IPS-15b (cell line): ENCODE measurements at regions not wholly inside any gene's neighbourhood (a gene's known extent, or its start where the extent isn't known, plus 50 kb on each side); places are given as distances from the start of the nearest gene placed in this dataset.
"Not testable (repeated sequence)": the region's sequence is repeated elsewhere in the genome, so short reads cannot be mapped to it uniquely, and the experiment has no call there.

Source experiments
- H3K27me3 ChIP-seq: one replicate; pipeline ENCODE4 v1.6.1; 2013; ENCODE audit warnings: low read length; ENCODE audit not compliant: control insufficient read depth, insufficient read depth
- H3K36me3 ChIP-seq: one replicate; pipeline ENCODE4 v1.6.1; 2013; ENCODE audit warnings: low read length; ENCODE audit not compliant: control insufficient read depth, insufficient read depth
- H3K4me1 ChIP-seq: one replicate; pipeline ENCODE4 v1.6.1; 2013; ENCODE audit warnings: mild to moderate bottlenecking, low read length; ENCODE audit not compliant: control insufficient read depth, insufficient read depth
- H3K4me3 ChIP-seq: one replicate; pipeline ENCODE4 v1.5.1; 2013; ENCODE audit warnings: low read depth, low read length
- H3K9ac ChIP-seq: one replicate; pipeline ENCODE4 v1.6.1; 2013; ENCODE audit warnings: low read depth, mild to moderate bottlenecking, low read length
- H3K9me3 ChIP-seq: one replicate; pipeline ENCODE4 v1.6.1; 2013; ENCODE audit warnings: mild to moderate bottlenecking, low read length; ENCODE audit not compliant: control insufficient read depth, insufficient read depth

DNA sequence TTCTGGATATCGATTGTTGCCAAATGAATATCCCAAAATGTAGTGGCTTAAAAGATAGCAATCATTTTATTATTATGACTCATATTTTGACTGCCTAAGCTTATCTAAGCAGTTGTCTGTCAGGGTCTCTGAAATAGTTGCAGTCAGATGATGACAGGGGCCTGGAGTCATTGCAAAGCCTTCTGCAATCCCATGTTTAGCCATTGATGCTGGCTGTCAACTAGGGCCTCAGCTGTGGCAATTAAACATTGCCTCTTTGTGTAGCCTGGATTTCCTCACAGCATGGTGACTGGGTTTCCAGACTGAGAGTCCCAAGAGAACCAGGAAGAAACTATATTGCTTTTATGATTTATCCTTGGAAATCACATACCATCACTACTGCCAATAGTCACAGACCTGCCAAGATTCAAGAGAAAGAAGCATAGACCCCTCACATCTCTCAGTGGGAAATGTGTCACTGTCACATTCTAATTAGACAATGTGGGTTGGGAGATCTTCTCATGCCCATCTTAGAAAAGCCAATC is 227.3 kb upstream of the NOCT start:
- H3K36me3 ChIP-seq, result no peaks in the 10 kb centered on the region
- no peak overlapping the region for H3K4me3 ChIP-seq
- H3K4me1 ChIP-seq, result no peaks in the 10 kb centered on the region
- no peaks in the 10 kb centered on the region for H3K9me3 ChIP-seq
- no peaks in the 10 kb centered on the region for H3K27me3 ChIP-seq
- no peak overlapping the region for H3K9ac ChIP-seq

DNA sequence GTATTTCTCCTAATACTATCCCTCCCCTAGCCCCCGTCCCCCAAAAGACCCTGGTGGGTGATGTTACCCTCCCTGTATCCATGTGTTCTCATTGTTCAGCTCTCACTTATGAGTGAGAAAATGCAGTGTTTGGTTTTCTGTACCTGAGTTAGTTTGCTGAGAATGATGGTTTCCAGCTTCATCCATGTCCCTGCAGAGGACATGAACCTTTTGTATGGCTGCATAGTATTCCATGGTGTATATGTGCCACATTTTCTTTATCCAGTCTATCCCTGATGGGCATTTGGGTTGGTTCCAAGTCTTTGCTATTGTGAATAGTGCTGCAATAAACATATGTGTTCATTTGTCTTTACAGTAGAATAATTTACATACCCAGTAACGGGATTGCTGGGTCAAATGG is 235.8 kb upstream of the NOCT start:
- not testable (repeated sequence) for H3K4me1 ChIP-seq, H3K9ac ChIP-seq, H3K36me3 ChIP-seq, H3K4me3 ChIP-seq, H3K9me3 ChIP-seq, H3K27me3 ChIP-seq

- Histone ChIP-seq H3K9me3 (no peaks in the 10 kb centered on the region), H3K9ac (no peak overlapping the region), H3K4me3 (no peak overlapping the region), H3K27me3 (no peaks in the 10 kb centered on the region), H3K4me1 (peaks cover 3% of the 10 kb centered on the region), H3K36me3 (no peaks in the 10 kb centered on the region)
Observed at GRCh38 chr4:138775890-138776289, 239.7 kb upstream of the NOCT start.

- Histone ChIP-seq H3K36me3 (no peaks in the 10 kb centered on the region), H3K9ac (no peak overlapping the region), H3K4me1 (peaks cover 3% of the 10 kb centered on the region), H3K9me3 (no peaks in the 10 kb centered on the region), H3K27me3 (no peaks in the 10 kb centered on the region), H3K4me3 (no peak overlapping the region)
Observed at GRCh38 chr4:138775489-138775888, 240.1 kb upstream of the NOCT start.

DNA sequence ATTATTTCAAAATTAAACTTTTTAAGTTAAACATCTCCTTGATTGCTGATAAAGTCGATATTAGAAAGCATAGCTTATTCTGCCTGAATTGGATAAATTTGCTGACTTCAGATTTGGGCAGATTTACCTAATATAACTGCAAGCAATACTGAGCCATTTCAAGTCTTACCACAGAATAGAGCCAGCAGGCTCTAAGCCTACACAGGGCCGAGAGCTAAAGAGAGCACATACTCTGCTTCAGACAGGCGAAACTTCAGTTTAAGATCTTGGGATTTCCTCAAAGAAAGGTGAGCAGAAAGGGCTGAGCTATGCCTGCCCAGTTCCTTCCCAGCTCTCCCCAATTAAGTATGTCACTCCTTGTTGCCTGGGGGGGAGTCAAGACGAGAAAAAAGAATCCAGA is 240.6 kb upstream of the NOCT start:
- Histone ChIP-seq H3K27me3 (no peaks in the 10 kb centered on the region), H3K4me3 (no peak overlapping the region), H3K36me3 (no peaks in the 10 kb centered on the region), H3K4me1 (peaks cover 3% of the 10 kb centered on the region), H3K9ac (no peak overlapping the region), H3K9me3 (no peaks in the 10 kb centered on the region)

GRCh38 chr4:138774125-138774524 is 241.5 kb upstream of the NOCT start:
- H3K9ac ChIP-seq, result not testable (repeated sequence)

GRCh38 chr4:138773321-138773720 is 242.3 kb upstream of the NOCT start:
- H3K9me3 ChIP-seq, result no peaks in the 10 kb centered on the region
- no peaks in the 10 kb centered on the region for H3K36me3 ChIP-seq
- H3K4me1 ChIP-seq, result peaks cover 3% of the 10 kb centered on the region
- no peak overlapping the region for H3K9ac ChIP-seq
- no peak overlapping the region for H3K4me3 ChIP-seq
- no peaks in the 10 kb centered on the region for H3K27me3 ChIP-seq

More at GRCh38 chr4:138774125-138774524, 241.5 kb upstream of the NOCT start:
- H3K36me3 ChIP-seq, H3K4me1 ChIP-seq, H3K4me3 ChIP-seq, H3K27me3 ChIP-seq, H3K9me3 ChIP-seq: not testable (repeated sequence)

- Histone ChIP-seq H3K4me1 (peaks cover 3% of the 10 kb centered on the region), H3K9ac (no peak overlapping the region), H3K4me3 (no peak overlapping the region), H3K27me3 (no peaks in the 10 kb centered on the region), H3K9me3 (no peaks in the 10 kb centered on the region), H3K36me3 (no peaks in the 10 kb centered on the region)
Observed at GRCh38 chr4:138772366-138772765, 243.2 kb upstream of the NOCT start.

- Histone ChIP-seq H3K4me1 (peaks cover 3% of the 10 kb centered on the region), H3K36me3 (no peaks in the 10 kb centered on the region), H3K9ac (no peak overlapping the region), H3K9me3 (no peaks in the 10 kb centered on the region), H3K27me3 (no peaks in the 10 kb centered on the region), H3K4me3 (no peak overlapping the region)
Observed at GRCh38 chr4:138770818-138771217, 244.8 kb upstream of the NOCT start.

DNA sequence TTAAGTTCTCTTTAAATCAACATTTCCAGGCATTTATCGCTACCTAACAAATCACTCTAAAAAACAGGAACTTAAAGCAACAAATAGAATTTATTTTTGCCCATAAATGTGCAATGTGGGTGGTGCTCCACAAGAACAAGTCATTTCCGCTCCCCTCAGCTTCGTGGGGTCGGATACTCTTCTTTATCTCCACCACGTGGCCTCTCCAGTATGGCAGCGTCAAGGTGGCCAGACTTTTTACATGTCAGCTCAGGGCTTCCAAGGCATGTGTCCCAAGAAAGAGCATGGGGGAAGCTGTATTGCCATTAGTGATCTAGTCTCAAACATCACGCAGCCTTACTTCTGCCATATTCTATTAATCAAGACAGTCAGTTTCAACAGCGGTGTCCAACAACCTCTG is 249.2 kb upstream of the NOCT start:
- H3K9me3 ChIP-seq, result no peaks in the 10 kb centered on the region
- no peaks in the 10 kb centered on the region for H3K4me1 ChIP-seq
- H3K36me3 ChIP-seq, result no peaks in the 10 kb centered on the region
- H3K9ac ChIP-seq, result no peak overlapping the region
- H3K27me3 ChIP-seq, result no peaks in the 10 kb centered on the region
- no peak overlapping the region for H3K4me3 ChIP-seq

DNA sequence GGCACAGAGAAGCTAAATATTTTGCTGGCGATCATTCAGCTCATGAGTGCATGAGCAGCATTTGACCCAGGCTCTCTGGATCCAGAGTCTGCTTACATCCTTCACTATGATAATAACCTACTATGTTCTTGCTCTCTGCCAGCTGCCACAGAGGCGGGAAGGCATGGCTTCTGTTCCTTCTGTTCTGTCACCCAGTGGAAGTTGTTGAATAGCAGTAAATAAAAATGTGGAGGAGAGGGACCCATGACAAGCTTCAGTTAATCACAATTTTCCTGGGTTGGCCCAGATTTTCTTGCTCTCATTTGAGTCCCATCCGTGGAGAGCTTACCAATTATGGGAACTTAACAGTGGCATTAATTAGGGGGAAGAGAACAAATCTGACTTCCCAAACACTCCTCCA is 250.1 kb upstream of the NOCT start:
- H3K27me3 ChIP-seq, result no peaks in the 10 kb centered on the region
- H3K4me1 ChIP-seq, result no peaks in the 10 kb centered on the region
- no peaks in the 10 kb centered on the region for H3K9me3 ChIP-seq
- H3K36me3 ChIP-seq, result no peaks in the 10 kb centered on the region
- no peak overlapping the region for H3K9ac ChIP-seq
- no peak overlapping the region for H3K4me3 ChIP-seq

- Histone ChIP-seq H3K4me3 (no peak overlapping the region), H3K36me3 (no peaks in the 10 kb centered on the region), H3K27me3 (no peaks in the 10 kb centered on the region), H3K9ac (no peak overlapping the region), H3K9me3 (no peaks in the 10 kb centered on the region), H3K4me1 (peaks cover 7% of the 10 kb centered on the region)
Observed at GRCh38 chr4:138761638-138762220, 253.9 kb upstream of the NOCT start.
